AG09309 (cell line): ENCODE measurements at regions not wholly inside any gene's neighbourhood (a gene's known extent, or its start where the extent isn't known, plus 50 kb on each side); places are given as distances from the start of the nearest gene placed in this dataset.

Source experiments
- DNase-seq: peaks from one replicate; pipeline ENCODE4 v3.0.0-alpha.2; 2010; ENCODE audit warnings: low read depth
- H3K4me3 ChIP-seq: 2 replicates; pipeline ENCODE4 v1.5.1; 2011; ENCODE audit warnings: mild to moderate bottlenecking, low read depth, low read length, moderate library complexity; ENCODE audit not compliant: control insufficient read depth
- CTCF ChIP-seq: IDR thresholded peaks from 2 replicates; pipeline ENCODE4 v1.5.1; 2011; ENCODE audit warnings: mild to moderate bottlenecking, low read depth, low read length, inconsistent platforms; ENCODE audit not compliant: insufficient read depth, control insufficient read depth; ENCODE audit errors: missing control alignments

DNA sequence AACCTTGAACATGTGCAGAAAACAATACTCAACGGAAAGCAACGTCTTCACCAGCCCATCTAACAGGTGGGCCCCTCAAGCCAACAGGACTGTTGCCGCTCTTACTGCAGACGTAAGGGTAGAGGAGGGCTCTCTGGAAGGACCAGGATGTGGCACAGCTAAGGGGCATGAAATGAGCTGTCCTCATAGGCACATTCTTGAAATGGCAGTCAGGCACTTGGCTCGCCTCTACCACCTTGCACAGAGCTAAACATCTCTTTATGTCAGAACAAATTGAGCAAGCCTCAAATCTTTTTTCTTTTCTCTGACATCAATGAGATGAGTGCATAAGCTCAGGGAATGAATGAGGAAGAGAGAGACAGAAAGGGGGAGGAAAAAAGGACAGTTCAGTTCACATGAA lies 86.4 kb upstream of the ESRRG start:
- no peak for DNase-seq
- TF ChIP-seq CTCF, result no peak
- no peak overlapping the region for H3K4me3 ChIP-seq

GRCh38 chr1:216807696-216808095 lies 84.5 kb upstream of the ESRRG start:
- no peak for DNase-seq
- TF ChIP-seq CTCF, result no peak
- no peak overlapping the region for H3K4me3 ChIP-seq

GRCh38 chr1:216805953-216806352 lies 82.7 kb upstream of the ESRRG start:
- no peak for TF ChIP-seq CTCF
- no peak for DNase-seq
- no peak overlapping the region for H3K4me3 ChIP-seq

- no peak for TF ChIP-seq CTCF
- H3K4me3 ChIP-seq, result no peak overlapping the region
- no peak for DNase-seq
Observed at GRCh38 chr1:216805233-216805632, 82.0 kb upstream of the ESRRG start.

- DNase-seq, result no peak
- no peak overlapping the region for H3K4me3 ChIP-seq
- no peak for TF ChIP-seq CTCF
Observed at GRCh38 chr1:216804111-216804510, 80.9 kb upstream of the ESRRG start.

GRCh38 chr1:216794586-216794985 lies 71.4 kb upstream of the ESRRG start:
- DNase-seq, result no peak
- H3K4me3 ChIP-seq, result no peak overlapping the region
- no peak for TF ChIP-seq CTCF

- DNase-seq, result no peak
- H3K4me3 ChIP-seq, result no peak overlapping the region
- no peak for TF ChIP-seq CTCF
Observed at GRCh38 chr1:216793973-216794372, 70.7 kb upstream of the ESRRG start.
